GM19372 (cell line): ENCODE measurements at regions not wholly inside any gene's neighbourhood (a gene's known extent, or its start where the extent isn't known, plus 50 kb on each side); places are given as distances from the start of the nearest gene placed in this dataset.

Experiments
- ATAC-seq: cut with Tn5 transposase; IDR thresholded peaks from one replicate; pipeline ENCODE4 v1.9.1; 2021; ENCODE audit warnings: mild to moderate bottlenecking, low read depth, moderate library complexity; ENCODE audit not compliant: unreplicated experiment

GRCh38 chr2:42910645-42911405 lies 118.4 kb upstream of the HAAO start:
- no peak for ATAC-seq

- ATAC-seq: no peak
Measured at GRCh38 chr2:42909966-42910365, 117.6 kb upstream of the HAAO start.

GRCh38 chr2:42908518-42909200 lies 116.3 kb upstream of the HAAO start:
- no peak for ATAC-seq

- ATAC-seq: no peak
Measured at GRCh38 chr2:42907835-42908234, 115.5 kb upstream of the HAAO start.

- ATAC-seq: no peak
Measured at GRCh38 chr2:42906557-42907411, 114.4 kb upstream of the HAAO start.

GRCh38 chr2:42906111-42906556 lies 113.8 kb upstream of the HAAO start:
- no peak for ATAC-seq

GRCh38 chr2:42905341-42906110 lies 113.1 kb upstream of the HAAO start:
- no peak for ATAC-seq

GRCh38 chr2:42904576-42904876 lies 112.1 kb upstream of the HAAO start:
- ATAC-seq: no peak

- ATAC-seq: no peak
Measured at GRCh38 chr2:42903821-42904575, 111.6 kb upstream of the HAAO start.

GRCh38 chr2:42902939-42903709 lies 110.7 kb upstream of the HAAO start:
- ATAC-seq: no peak

- ATAC-seq: no peak
Measured at GRCh38 chr2:42901076-42901640, 108.8 kb upstream of the HAAO start.

- ATAC-seq: no peak
Measured at GRCh38 chr2:42900289-42900891, 108.0 kb upstream of the HAAO start.

- no peak for ATAC-seq
Measured at GRCh38 chr2:42897358-42897757, 105.0 kb upstream of the HAAO start.

- ATAC-seq: no peak
Measured at GRCh38 chr2:42895791-42896135, 103.4 kb upstream of the HAAO start.

- no peak for ATAC-seq
Measured at GRCh38 chr2:42895134-42895790, 102.9 kb upstream of the HAAO start.

- ATAC-seq: no peak
Measured at GRCh38 chr2:42893047-42893758, 100.8 kb upstream of the HAAO start.

GRCh38 chr2:42890791-42891355 lies 98.5 kb upstream of the HAAO start:
- ATAC-seq: no peak
